GM21717 (cell line): ENCODE measurements at regions not wholly inside any gene's neighbourhood (a gene's known extent, or its start where the extent isn't known, plus 50 kb on each side); places are given as distances from the start of the nearest gene placed in this dataset.

Experiments used
- ATAC-seq: cut with Tn5 transposase; IDR thresholded peaks from one replicate; pipeline ENCODE4 v1.9.1; 2021; ENCODE audit warnings: mild to moderate bottlenecking, moderate library complexity; ENCODE audit not compliant: unreplicated experiment

DNA sequence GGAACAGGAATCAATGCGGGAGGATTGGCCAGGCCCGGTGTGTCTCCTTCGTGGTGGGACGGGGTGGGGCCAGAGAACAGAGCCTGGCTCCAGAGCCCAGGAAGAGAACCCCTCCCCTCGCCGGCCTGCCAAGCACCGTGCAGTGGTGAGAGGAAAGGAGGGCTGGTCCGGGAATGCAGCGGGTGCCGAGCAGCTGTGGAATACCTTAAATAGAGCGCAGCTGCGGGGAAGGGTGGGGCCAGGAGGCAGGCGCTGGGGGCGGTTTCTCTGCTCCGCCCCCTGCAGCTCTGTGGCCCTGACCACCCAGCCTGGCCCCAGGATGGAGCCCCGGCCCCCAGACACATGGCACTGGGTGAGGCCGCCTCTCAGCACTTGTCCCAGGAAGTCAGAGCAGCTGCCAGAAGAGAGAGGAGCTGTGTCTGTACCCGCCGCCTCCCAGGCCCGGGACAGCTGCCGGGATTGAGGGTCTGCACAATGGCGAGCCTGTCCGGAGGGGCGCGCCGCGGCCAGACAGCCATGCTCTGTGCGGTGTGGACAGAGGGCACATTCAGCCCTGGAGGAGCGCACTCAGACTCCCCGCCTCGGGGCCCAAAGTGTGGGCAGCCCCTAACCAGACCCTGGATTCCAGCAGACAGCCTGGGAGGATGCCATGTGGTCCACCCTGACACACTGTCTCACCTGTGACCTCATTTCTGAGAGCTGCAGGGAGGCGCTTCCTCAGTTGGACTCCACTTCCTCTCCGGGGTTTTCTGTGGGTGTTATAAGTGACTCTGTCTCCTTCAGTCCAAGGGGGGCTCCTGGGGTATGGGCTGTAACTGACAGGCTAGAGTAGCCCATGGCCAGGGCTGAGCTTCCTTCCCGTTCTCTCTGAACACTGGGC lies 268.8 kb downstream of the SEC14L1 start:
- ATAC-seq: no peak

- no peak for ATAC-seq
These were observed 269.7 kb downstream of the SEC14L1 start for GRCh38 chr17:77410470-77410869.

- no peak for ATAC-seq
These were observed 274.1 kb downstream of the SEC14L1 start for GRCh38 chr17:77414811-77415400.

DNA sequence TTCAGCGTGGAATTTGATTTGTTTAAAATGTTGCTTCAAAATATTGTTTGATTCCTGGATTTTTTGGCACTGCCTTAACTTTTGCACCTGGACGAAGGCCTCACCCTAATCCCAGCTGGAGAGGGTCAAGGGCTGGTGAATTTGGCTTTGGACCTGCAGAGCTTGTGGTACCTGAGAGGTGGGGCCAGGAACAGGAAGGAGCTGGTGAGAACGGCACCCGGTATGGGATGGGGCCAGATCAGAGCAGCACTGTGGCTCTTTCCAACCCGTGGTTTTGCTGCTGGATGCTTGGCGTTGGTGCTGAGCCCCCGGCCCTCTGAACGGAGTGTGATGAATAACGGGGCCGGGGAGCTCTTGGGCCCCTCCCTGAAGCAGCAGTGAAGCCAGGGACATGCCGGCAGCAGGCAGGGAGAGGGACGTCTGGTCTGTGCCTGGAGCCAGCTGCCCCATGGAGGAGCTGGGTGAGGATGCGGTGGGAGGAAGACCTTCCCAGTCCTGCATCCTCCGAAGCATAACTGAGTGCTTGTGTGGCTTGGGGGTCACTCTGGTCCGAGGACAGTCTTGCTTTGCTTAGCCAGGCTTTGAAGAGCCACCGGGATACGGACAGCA lies 275.4 kb downstream of the SEC14L1 start:
- ATAC-seq: no peak

DNA sequence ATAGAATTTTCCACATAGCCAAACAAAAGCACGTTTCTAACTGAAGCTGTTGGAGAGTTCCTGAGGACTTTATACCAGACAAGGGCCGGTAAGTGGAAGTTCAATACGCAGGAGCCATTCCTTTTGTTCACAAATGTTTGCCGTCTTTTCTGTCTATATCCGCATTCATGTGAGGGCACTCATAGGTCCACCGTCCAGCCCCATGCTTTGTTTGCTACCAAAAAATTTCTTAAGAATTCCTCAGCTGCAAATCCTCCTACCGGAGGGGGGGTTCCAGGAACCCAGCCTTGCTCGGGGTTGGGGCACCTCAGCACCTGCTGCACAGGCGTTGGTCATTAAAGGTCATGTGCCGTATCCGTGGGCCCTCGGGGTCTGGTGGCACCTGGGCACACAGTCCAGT lies 276.8 kb downstream of the SEC14L1 start:
- ATAC-seq: no peak

GRCh38 chr17:77418609-77419008 lies 277.8 kb downstream of the SEC14L1 start:
- no peak for ATAC-seq

DNA sequence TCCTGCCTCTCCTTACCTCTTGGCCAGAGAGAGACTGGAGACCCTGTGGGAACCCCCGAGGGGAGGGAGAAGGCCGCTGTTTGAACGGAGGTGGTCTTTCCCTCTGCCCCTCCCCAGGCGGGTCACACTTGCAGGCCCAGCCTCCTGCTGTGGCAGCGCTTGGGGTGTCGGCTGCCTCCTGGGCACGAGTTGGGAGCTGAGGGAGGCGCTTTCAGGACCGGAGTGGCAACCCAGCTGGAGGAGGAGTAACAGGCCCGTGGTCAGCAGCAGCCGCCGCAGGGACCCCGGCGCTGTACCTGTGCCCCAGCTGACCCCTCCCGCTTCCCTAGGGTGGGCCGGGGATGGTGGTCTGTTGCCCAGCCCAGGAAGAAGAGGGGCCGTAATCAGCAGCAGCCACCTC lies 278.3 kb downstream of the SEC14L1 start:
- ATAC-seq: no peak

DNA sequence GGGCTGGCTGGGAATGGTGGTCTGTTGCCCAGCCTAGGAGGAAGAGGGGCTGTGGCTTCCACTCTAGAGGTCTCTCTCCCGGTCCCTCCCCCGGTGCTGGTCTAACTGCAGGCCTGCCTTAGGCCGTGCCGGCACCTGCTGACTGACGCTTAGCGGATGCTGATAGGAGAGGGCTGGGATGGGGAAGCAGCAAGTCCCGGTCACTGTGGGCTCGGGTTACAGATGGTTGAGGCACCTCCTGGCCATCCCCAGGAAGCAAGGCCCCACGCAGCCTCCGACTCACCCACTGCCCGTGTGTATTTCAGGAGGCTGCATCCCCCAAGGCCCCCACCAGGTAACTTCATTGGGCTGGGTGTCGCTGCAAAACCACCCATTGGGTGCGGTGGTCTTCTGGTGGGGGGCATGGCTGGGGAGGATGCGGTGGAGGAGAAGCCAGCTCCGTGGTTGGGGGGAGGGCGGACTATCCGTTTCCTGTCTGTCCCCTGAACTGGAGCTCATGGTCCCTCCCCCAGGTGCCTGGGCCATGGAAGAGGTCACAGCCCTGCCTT lies 278.9 kb downstream of the SEC14L1 start:
- no peak for ATAC-seq

GRCh38 chr17:77420095-77420803 lies 279.5 kb downstream of the SEC14L1 start:
- no peak for ATAC-seq

DNA sequence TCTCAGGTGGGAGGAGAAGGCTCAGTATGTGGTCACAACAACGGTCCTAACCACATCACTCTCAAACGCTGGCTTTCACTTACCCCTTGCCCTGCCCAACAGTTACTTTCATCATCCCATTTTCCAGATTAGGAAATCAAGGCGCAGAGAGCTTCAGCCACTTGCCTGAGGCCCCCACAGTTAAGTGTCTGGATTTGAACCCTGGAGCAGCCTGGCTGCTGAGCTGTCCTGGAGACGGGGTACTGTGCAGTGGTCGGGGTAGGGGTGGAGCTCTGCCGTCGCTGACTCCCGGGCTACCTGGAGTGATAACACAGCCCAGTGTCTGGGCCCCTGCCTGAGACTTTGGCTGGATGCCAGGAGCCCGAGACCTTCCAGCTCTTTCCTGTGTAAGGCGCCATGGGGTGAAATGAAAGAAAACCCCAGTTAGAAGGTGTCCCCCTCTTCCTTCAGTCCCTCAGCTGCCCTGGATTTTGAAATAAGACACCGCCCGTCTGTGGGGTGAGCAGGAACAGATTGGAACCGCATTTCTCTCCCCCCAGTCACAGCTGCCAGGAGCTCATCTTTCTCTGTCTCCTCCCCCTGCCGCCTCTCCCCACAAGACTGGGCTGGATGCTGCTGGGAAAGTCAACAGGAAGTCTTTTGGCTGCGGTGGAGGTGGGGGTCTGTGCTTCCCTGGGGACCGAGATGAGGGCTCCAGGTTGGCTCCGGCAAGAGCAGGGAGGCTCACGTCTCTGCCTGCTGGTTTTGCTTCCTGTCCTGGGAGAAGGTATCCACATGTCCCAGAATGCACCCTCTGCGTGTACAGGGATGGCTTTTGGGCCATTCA lies 280.2 kb downstream of the SEC14L1 start:
- no peak for ATAC-seq

GRCh38 chr17:77421630-77421972 lies 280.8 kb downstream of the SEC14L1 start:
- ATAC-seq: no peak

- ATAC-seq: no peak
These were observed 281.5 kb downstream of the SEC14L1 start for GRCh38 chr17:77422104-77422747.

DNA sequence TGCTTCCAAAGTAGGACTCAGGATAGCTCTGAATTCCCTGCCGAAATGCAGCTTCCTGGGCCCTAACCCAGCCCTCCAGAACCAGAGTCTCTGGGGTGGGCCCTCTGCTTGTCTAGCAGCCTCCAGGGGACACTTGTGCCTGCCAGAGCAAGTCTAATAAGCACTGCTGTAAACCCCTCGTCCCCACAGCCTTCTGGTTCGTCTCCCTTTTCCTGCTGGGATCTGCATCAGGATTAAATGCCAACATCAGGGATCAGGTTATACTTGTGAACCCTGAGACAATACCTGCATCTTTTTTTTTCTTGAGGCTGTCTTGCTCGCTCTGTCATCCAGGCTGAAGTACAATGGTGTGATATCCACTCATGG lies 282.0 kb downstream of the SEC14L1 start:
- no peak for ATAC-seq

DNA sequence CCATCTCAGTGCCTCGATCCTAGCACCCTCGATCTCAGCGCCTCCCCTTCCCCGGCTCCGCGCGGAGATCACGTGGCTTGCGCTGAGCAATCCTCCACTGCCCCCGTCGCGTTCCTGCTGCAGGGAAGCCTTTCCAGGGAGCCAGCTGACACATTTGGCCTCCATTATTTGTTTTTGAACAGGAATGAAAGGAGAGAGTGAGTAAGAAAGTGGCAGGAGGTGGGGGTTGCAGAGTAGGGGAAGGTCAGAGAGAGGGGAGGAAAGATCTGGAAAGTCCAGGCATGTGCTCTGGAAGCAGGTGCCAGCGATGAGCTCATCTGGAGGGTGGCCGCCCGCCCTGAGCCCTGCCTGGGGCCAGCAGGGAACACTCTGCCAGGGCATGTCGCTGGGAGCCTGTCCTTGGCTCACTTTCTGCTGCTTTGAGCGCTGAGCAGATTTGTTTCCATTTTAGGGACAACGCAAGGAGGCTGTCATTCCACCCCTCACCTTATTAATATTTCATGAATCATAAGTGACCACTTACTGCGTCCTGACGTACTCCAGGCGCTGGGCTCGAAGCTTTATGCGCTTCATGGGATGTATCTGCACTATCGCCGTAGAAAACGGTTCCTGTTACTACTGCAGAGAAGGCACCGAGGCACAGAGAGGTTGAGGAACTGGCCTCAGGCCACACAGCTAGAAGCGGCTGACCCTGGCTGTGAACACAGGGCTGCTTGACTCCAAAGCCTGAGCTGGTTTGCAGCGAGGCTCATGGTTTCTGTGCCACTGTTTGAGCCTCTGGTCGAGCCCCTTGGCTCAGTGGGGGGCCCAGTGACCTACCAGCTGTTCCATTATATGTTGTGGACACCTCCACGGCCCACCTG lies 283.1 kb downstream of the SEC14L1 start:
- ATAC-seq: no peak

GRCh38 chr17:77424585-77425344 lies 284.0 kb downstream of the SEC14L1 start:
- ATAC-seq: no peak

GRCh38 chr17:77425348-77425747 lies 284.6 kb downstream of the SEC14L1 start:
- no peak for ATAC-seq

- no peak for ATAC-seq
These were observed 285.2 kb downstream of the SEC14L1 start for GRCh38 chr17:77425791-77426641.
